ENCODE measurements at regions not wholly inside any gene's neighbourhood (a gene's known extent, or its start where the extent isn't known, plus 50 kb on each side); places are given as distances from the start of the nearest gene placed in this dataset.
A peak's percentile ranks its signal among the peaks of the same experiment; 100 is the strongest.

DNA sequence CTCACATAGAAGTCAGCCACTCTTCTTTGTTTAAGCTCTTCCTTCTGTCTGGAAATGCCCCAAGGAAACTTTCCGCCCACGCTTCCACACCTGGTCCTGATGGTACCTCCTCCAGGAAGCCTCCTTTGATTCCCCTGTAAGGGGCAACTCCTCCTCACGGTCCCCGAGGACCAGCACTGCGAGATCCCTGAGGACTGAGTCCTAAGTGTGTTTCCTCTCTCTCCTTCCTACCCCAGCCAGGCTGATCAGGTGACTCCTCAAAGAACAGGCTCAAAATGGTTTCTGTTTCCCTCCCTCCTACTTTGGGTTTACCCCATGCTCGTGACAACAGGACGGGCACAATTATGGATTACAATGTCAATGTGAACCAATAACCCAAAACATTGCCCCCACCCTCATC lies 63.0 kb upstream of the MED9 start:
- Mint-ChIP-seq H3K27ac (peak overlapping the region; percentile 52), H3K9me3 (no peaks in the 10 kb centered on the region), H3K36me3 (no peaks in the 10 kb centered on the region), H3K27me3 (no peaks in the 10 kb centered on the region), H3K4me1 (peaks cover 29% of the 10 kb centered on the region), H3K4me3 (no peak overlapping the region)

DNA sequence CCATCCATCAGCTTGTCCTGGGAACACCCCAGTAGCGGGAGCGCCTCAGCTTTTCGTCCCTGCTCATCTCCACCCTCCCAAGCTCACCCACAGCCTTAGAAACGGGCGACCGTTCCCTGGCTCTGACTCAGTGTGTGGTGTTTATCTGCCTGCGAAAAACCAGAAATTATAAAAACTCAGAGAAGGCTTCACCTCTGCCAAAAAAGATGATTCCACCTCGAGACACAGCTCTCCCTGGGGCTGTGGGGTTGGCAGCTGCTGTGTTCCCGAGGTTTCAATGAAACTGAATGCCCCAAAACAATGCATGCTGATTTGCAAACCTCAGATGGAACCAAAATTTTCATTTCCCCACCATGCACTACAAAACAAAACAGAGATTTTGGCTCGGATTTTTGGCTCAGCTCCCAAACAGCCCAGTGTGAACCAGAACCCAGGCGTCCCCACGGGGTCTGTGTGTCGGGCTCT lies 62.4 kb upstream of the MED9 start:
- Mint-ChIP-seq H3K9me3 (no peaks in the 10 kb centered on the region), H3K27ac (no peak overlapping the region), H3K4me3 (no peak overlapping the region)

DNA sequence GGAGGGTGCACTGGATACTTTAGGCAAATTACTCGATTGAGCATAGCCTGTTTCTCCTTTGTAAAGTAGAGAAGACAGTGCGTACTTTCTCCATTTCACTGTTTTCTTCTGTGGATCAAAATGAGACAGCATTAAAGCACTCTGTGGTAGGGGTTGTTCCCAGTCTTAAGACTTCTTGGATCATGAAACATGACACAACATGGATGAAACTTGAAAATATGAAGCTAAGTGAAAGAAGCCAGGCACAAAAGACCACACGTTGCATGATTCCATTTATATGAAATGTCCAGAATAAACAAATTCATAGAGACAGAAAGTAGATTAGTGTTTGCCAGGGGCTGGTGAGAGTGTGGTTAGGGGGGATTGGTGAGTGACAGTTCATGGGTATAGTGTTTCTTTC lies 61.8 kb upstream of the MED9 start:
- no peaks in the 10 kb centered on the region for H3K27me3 Mint-ChIP-seq
- H3K27ac Mint-ChIP-seq, result no peak overlapping the region
- H3K4me3 Mint-ChIP-seq, result no peak overlapping the region

More for the DNA sequence above, 62.4 kb upstream of the MED9 start:
- H3K27me3 Mint-ChIP-seq, result no peaks in the 10 kb centered on the region
- H3K36me3 Mint-ChIP-seq, result no peaks in the 10 kb centered on the region
- peaks cover 29% of the 10 kb centered on the region for H3K4me1 Mint-ChIP-seq

DNA sequence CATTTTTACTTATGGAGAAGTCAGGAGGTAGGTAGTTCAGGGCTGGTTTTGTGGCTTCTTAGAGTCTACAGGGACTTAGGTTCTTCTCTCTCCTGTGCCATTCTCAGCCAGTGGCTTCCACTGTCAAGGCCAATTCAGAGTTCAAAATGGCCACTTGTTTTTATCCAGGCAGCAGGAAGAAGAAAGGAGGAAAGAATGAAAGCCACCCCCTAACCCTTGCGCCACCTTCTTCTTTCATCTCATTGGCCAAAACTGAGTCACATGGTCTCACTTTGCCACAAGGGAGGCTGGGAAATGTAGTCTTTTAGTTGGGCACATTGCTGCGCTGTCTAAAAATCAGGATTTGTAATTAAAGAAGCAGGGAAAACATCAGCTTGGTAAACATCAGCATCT lies 60.8 kb upstream of the MED9 start:
- H3K36me3 Mint-ChIP-seq, result no peaks in the 10 kb centered on the region
- no peaks in the 10 kb centered on the region for H3K9me3 Mint-ChIP-seq
- H3K27me3 Mint-ChIP-seq, result no peaks in the 10 kb centered on the region
- peak overlapping the region; percentile 59 for H3K27ac Mint-ChIP-seq
- H3K4me1 Mint-ChIP-seq, result peaks cover 25% of the 10 kb centered on the region
- no peak overlapping the region for H3K4me3 Mint-ChIP-seq

More for the DNA sequence above, 61.8 kb upstream of the MED9 start:
- H3K9me3 Mint-ChIP-seq, result no peaks in the 10 kb centered on the region
- H3K36me3 Mint-ChIP-seq, result no peaks in the 10 kb centered on the region
- peaks cover 27% of the 10 kb centered on the region for H3K4me1 Mint-ChIP-seq

DNA sequence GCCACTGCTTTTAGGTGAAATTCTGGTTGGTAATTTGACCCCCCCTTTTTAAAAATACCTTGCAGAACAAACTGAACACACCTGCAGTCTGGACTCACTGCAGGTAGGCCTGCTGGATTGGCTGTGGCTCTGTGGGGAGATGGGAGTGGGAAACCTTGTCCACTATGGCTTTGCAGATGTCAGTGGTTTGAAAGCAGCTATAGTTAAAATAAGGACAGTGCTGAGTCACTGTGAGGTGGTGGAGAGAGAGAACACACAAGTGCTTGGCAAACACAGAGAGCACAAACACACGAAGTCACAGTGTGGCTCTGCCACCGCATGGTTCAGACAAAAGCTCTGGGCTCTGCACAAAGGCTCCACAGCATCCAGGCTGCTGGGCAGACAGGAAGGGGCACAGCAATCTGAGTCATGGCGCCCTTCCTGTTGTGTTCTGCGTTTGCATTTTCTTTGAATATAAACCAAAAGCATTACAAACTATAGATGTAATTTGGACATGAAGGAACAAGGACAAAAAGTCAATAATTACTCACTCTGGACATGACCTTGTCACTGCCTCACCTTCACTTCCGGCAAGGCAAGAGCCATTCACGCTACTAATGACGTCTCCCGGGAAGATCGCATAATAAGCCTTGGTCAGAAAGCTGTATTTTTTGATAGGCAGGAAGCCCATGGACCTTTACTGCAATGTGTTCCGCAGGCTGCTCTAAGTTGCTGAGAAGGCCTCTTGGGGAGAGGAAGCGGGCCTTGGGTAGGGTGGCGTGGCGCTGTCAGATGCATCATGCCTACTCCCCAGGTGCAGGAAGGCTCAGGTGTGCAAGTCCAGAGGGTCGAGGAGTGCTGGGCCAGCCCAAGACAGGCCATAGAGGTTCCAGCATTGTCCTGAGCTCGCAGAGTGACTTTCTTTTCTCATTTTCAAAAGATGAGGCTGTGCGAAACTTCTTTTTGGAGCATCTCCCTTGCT lies 60.1 kb upstream of the MED9 start:
- Mint-ChIP-seq H3K27me3 (no peaks in the 10 kb centered on the region), H3K36me3 (no peaks in the 10 kb centered on the region), H3K4me3 (no peak overlapping the region), H3K27ac (peak overlapping the region; percentile 8), H3K9me3 (no peaks in the 10 kb centered on the region), H3K4me1 (peaks cover 25% of the 10 kb centered on the region)

DNA sequence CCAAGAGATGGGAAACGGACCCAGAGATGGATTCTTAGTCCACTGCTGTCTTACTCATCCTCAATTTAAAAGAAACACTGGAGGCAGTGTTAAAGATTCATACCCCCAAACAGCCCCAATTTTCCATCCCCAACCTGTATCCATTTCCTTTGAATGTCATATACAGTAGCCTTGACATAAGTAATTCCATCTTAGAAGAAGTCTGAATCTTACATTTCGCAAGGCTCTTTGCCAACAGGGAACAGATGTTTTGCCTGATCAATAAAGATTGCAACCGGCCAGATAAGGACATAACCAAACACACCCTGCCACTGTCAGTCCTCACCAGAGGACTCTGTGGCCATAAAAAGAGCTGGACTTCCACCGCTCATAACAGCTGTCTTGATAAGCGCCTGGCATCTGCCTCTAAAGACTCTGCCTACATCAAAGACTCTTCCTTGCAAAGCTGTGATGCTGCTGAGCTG lies 59.0 kb upstream of the MED9 start:
- peaks cover 2% of the 10 kb centered on the region for H3K36me3 Mint-ChIP-seq
- H3K27me3 Mint-ChIP-seq, result no peaks in the 10 kb centered on the region
- H3K27ac Mint-ChIP-seq, result no peak overlapping the region
- H3K4me3 Mint-ChIP-seq, result no peak overlapping the region
- H3K9me3 Mint-ChIP-seq, result no peaks in the 10 kb centered on the region
- peaks cover 25% of the 10 kb centered on the region for H3K4me1 Mint-ChIP-seq

DNA sequence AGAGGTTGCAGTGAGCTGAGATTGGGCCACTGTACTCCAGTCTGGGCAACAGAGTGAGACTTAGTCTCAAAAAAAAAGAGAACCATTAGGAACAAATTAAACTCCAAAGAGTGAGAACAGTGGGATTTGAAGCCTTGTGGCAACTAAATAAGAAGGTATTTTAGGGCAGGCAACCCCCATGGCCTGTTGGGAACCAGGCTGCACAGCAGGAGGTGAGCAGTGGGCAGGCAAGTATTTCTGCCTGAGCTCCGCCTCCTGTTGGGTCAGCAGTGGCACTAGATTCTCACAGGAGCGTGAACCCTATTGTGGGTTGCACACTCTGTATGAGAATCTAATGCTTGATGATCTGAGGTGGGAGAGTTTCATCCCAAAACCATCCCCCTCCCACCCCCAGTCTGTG lies 57.6 kb upstream of the MED9 start:
- Mint-ChIP-seq H3K4me3 (no peak overlapping the region), H3K4me1 (peaks cover 25% of the 10 kb centered on the region), H3K9me3 (no peaks in the 10 kb centered on the region), H3K27ac (no peak overlapping the region), H3K27me3 (no peaks in the 10 kb centered on the region), H3K36me3 (peaks cover 2% of the 10 kb centered on the region)

DNA sequence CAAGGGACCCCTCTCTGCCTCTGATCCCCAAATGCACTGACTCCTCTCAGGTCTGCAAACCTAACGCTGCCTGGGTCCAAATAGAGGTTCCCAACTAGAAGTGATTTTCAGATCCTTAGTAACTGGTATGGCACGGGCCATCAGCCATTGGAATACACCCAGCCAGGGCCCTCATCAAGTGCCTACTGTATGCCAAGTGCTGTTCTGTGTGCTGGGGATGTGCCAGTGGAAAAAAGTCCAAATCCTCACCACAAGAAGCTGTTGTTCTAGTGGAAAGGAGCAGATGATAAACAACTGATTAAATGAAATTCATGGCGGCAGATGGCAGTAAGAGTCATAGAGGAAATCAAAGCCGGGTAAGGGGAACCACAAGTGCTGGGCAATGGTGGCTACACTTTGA lies 57.2 kb upstream of the MED9 start:
- Mint-ChIP-seq H3K27me3 (no peaks in the 10 kb centered on the region), H3K27ac (no peak overlapping the region), H3K36me3 (peaks cover 2% of the 10 kb centered on the region), H3K4me3 (no peak overlapping the region), H3K9me3 (no peaks in the 10 kb centered on the region), H3K4me1 (peaks cover 25% of the 10 kb centered on the region)

DNA sequence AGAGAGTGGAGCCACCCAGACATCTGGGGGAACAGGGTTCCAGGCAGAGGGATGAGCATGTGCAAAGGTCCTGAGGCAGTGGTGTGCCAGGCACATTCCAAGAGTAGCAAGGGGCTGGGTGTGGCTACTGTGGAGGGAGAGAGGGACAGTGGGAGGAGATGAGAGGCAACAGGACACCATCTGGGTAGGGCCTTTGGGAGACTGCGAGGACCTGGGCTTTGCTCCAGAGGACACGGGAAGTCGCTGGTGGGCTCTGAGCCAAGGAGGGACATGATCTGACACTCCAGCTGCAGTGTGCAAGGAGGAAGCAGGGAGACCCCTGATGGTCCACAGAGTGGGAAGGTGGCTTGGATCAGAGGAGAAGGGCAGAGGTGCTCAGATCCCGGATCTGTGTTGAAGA lies 56.7 kb upstream of the MED9 start:
- no peak overlapping the region for H3K4me3 Mint-ChIP-seq
- H3K27ac Mint-ChIP-seq, result no peak overlapping the region
- H3K36me3 Mint-ChIP-seq, result peaks cover 2% of the 10 kb centered on the region
- peaks cover 23% of the 10 kb centered on the region for H3K4me1 Mint-ChIP-seq
- no peaks in the 10 kb centered on the region for H3K9me3 Mint-ChIP-seq
- no peaks in the 10 kb centered on the region for H3K27me3 Mint-ChIP-seq

DNA sequence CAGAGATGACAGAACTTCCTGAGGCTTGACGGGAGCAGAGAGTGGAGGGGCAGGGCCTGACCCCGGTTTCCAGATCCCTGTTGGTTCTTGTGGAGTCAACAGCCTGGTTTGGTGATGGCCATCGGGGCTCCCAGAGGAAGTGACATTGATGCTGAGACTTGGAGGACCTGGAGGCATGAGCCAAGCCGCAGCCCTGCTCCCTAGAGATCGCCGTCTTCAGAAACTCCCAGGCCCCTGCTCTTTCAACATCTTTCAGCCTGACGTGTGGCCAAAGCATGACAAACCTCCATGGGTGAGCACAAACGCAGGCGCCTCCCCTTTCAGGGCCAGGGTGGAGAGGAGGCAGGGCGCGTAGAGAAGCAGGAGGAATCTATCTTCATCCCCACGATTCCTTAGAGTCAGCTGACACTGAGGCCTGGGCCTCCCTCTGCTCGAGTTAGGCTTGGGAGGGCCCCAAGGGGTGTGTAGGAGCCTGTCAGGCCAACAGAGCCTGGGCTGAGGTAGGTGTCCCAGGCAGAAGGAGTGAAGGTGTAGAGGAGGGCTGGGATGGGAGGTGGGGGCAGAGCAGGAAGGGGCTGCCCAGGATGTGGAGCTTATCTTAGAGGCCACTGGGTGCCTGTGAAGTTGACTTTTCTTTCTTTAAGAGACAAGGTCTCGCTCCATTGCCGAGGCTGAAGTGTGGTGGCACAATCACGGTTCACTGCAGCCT lies 56.1 kb upstream of the MED9 start:
- Mint-ChIP-seq H3K27me3 (no peaks in the 10 kb centered on the region), H3K4me3 (no peak overlapping the region), H3K27ac (no peak overlapping the region), H3K9me3 (no peaks in the 10 kb centered on the region), H3K4me1 (peaks cover 19% of the 10 kb centered on the region), H3K36me3 (peaks cover 2% of the 10 kb centered on the region)

DNA sequence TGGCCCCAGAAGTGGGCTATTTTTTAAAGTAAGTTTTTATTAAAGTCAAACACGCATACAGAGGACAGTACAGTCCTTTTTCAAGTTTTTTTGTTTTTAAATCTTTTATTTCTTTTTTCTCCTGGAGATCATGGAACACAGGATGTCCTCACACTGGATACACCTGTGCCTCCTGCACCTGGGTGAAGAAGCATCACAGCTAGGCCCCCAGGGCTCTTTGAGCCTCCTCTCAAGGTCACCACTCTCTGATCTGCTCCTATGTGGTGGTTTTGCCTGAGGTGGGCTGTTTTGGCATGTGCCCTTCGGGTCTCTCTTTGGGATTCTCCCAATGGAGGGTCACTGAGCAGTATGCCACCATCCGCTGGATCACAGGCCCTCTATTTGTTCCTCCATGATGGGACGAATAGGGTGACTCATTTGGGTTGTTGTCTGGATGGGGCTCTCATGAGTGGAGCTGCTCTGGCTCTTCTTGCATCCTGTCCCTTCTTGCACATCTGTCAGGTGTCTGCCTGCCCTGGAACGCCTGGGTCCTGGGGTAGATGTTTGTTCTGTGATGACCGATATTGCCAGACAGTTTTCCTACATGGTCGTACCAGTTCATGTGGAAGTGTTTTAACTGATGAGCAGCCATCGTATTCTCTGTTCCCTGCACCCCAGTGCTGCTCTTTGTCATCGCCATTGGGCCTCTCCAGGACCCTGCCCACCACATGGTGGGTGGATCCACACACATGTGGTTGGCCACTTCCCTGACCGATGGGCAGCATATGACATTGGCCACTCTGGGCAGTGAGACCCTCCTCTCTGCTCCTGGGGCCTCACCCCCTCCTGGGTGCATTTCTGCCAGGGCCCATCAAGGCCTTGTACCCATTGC lies 55.2 kb upstream of the MED9 start:
- Mint-ChIP-seq H3K9me3 (no peaks in the 10 kb centered on the region), H3K27ac (no peak overlapping the region), H3K36me3 (peaks cover 2% of the 10 kb centered on the region), H3K4me3 (no peak overlapping the region), H3K4me1 (peaks cover 10% of the 10 kb centered on the region), H3K27me3 (no peaks in the 10 kb centered on the region)

DNA sequence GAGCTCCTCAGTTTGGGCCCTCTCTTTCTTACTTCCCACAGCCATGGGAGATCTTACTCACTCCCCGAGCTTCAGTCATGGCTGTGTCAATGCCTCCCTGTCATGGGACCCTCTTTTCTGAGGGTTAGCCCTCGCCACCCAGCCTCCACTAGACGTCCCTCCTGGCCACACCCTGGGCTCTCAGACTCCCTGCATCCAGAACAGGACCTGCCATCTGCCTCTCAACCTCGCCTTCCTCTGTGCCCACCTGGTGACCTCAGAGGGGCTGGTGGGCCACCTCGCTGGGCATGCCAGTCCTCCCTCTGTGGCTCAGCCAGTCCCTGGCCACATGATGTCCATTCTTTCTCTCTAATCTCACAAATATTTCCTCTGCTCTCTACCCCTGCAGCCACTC lies 54.6 kb upstream of the MED9 start:
- Mint-ChIP-seq H3K4me1 (peaks cover 4% of the 10 kb centered on the region), H3K27me3 (no peaks in the 10 kb centered on the region), H3K9me3 (no peaks in the 10 kb centered on the region), H3K27ac (peak overlapping the region; percentile 43), H3K36me3 (peaks cover 2% of the 10 kb centered on the region), H3K4me3 (no peak overlapping the region)

DNA sequence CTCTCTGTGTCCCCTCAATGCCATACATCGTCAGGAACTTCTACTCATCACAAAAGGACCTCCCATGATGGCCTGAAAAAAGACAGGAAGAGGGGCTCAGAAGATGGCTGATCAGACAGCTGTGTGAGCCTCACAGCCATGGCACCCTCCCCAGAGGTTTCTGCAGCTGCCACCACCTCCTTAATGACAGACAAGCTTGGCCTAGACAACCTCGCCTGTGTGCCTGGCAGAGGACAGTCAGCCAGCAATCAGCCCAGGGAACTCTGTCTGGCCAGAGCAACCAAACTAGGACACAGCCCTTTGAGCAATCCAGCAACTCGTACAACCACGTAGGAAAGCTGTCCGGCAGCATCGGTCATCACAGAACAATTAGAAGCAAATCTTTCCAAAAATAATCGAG lies 54.2 kb upstream of the MED9 start:
- Mint-ChIP-seq H3K27ac (peak overlapping the region; percentile 43), H3K4me1 (peaks cover 3% of the 10 kb centered on the region), H3K4me3 (no peak overlapping the region), H3K27me3 (no peaks in the 10 kb centered on the region), H3K36me3 (peaks cover 2% of the 10 kb centered on the region), H3K9me3 (no peaks in the 10 kb centered on the region)

DNA sequence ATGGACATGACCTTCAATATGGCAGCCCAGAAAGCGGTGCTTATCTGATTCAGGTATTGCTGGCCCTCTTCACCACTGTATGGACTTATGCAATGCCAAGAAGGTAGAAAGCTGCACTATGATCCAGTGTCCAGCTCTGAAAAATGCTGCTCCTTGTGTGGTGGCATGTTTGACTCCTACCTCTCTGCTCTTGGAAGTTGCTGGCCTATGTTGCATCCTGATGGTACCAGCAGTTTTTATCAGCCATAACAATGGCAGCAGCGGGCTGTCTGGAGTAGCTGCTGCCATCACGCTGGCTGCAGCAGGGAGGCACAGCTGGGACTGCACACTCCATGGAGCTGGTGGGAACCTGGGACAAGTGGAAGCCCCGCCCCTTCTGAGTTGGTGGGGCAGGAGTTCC lies 53.1 kb upstream of the MED9 start:
- no peak overlapping the region for H3K27ac Mint-ChIP-seq
- H3K9me3 Mint-ChIP-seq, result no peaks in the 10 kb centered on the region
- H3K4me3 Mint-ChIP-seq, result no peak overlapping the region
- peaks cover 2% of the 10 kb centered on the region for H3K36me3 Mint-ChIP-seq
- no peaks in the 10 kb centered on the region for H3K27me3 Mint-ChIP-seq
- H3K4me1 Mint-ChIP-seq, result no peaks in the 10 kb centered on the region

DNA sequence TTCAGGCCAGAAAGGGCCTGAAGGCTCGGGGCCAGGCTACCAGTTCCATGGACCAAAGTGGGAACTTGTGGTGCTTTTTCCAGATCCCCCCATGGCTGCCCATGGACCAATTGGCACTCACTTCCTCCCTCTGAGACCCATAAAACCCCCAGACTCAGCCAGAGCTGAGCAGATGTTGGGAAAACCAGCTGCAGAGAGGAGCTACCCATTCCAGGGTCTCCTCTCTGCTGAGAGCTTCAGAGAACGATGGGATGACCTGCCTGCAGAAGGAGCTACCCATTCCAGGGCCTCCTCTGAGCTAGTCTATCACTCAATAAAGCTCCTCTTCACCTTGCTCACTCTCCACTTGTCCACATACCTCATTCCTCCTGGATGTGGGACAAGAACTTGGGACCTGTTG lies 52.2 kb upstream of the MED9 start:
- H3K4me3 Mint-ChIP-seq, result no peak overlapping the region
- H3K27ac Mint-ChIP-seq, result no peak overlapping the region
- peaks cover 2% of the 10 kb centered on the region for H3K36me3 Mint-ChIP-seq

More for the DNA sequence above, 52.2 kb upstream of the MED9 start:
- Mint-ChIP-seq H3K9me3 (no peaks in the 10 kb centered on the region), H3K27me3 (no peaks in the 10 kb centered on the region), H3K4me1 (no peaks in the 10 kb centered on the region)

Measured in activated naive CD4-positive, alpha-beta T cell treated with anti-CD3 and anti-CD28 coated beads, Interleukin-2, amount 50 U/mL, for 24 hours (primary cell).